ENCODE measurements at regions not wholly inside any gene's neighbourhood (a gene's known extent, or its start where the extent isn't known, plus 50 kb on each side); places are given as distances from the start of the nearest gene placed in this dataset.

- no peaks in the 10 kb centered on the region for H3K9me3 Mint-ChIP-seq
- no peak for ATAC-seq
- no peaks in the 10 kb centered on the region for H3K4me1 Mint-ChIP-seq
- H3K27ac Mint-ChIP-seq = no peak overlapping the region
- TF ChIP-seq MYBL2 (CRISPR knock-in tag; IDR thresholded peaks at IDR 0.05) (no peak), KAT7 (CRISPR knock-in tag; IDR thresholded peaks at IDR 0.05; ENCODE audit: borderline replicate concordance) (no peak), RORB (CRISPR knock-in tag; IDR thresholded peaks at IDR 0.05) (no peak), ZNF232 (CRISPR knock-in tag; IDR thresholded peaks at IDR 0.05) (no peak), ZNF512 (CRISPR knock-in tag; IDR thresholded peaks at IDR 0.05; ENCODE audit: borderline replicate concordance) (no peak), E2F5 (CRISPR knock-in tag; IDR thresholded peaks at IDR 0.05) (no peak), ZBTB21 (CRISPR knock-in tag; IDR thresholded peaks at IDR 0.05; ENCODE audit: borderline replicate concordance) (no peak), ZNF263 (CRISPR knock-in tag; IDR thresholded peaks at IDR 0.05; ENCODE audit: low read depth) (no peak), HMGXB4 (CRISPR knock-in tag; IDR thresholded peaks at IDR 0.05) (no peak), ZNF423 (CRISPR knock-in tag; IDR thresholded peaks at IDR 0.05) (no peak), NFE2L1 (CRISPR knock-in tag; IDR thresholded peaks at IDR 0.05) (no peak), ARID4B (CRISPR knock-in tag; IDR thresholded peaks at IDR 0.05; ENCODE audit: borderline replicate concordance) (no peak), ETV6 (CRISPR knock-in tag; IDR thresholded peaks at IDR 0.05) (no peak), ELF4 (CRISPR knock-in tag; IDR thresholded peaks at IDR 0.05; ENCODE audit: low read depth) (no peak)
- H3K36me3 Mint-ChIP-seq = no peaks in the 10 kb centered on the region
- CTCF ChIA-PET = interaction anchor here (0.7 to 1.2 kb wide), 3 partner anchors 23 to 169 kb away, joined by 4 to 5 read pairs (median 4); partner anchors contain the start of gene CCBE1
- no peak for DNase-seq (ENCODE audit: low spot score)
- H3K4me3 Mint-ChIP-seq = no peak overlapping the region
- no peaks in the 10 kb centered on the region; the same call in 1 of the 2 replicates for H3K27me3 Mint-ChIP-seq (ENCODE audit: low read depth)
- POLR2A ChIA-PET = no interaction called here
These were observed 98.9 kb upstream of the PMAIP1 start for GRCh38 chr18:59800897-59801296.

GRCh38 chr18:59799383-59800015, 100.3 kb upstream of the PMAIP1 start:
- no peak for DNase-seq (ENCODE audit: low spot score)

More at GRCh38 chr18:59799383-59800015, 100.3 kb upstream of the PMAIP1 start:
- Mint-ChIP-seq H3K4me3 (no peak overlapping the region), H3K27ac (no peak overlapping the region), H3K4me1 (no peaks in the 10 kb centered on the region), H3K9me3 (no peaks in the 10 kb centered on the region), H3K36me3 (no peaks in the 10 kb centered on the region), H3K27me3 (ENCODE audit: low read depth) (no peaks in the 10 kb centered on the region; the same call in 1 of the 2 replicates)
- no peak for TF ChIP-seq EMX1 (CRISPR knock-in tag; IDR thresholded peaks at IDR 0.05)
- no peak for TF ChIP-seq ZNF416 (CRISPR knock-in tag; IDR thresholded peaks at IDR 0.05)
- no peak for TF ChIP-seq MLX (CRISPR knock-in tag; IDR thresholded peaks at IDR 0.05)
- no peak for TF ChIP-seq ZBTB21 (CRISPR knock-in tag; IDR thresholded peaks at IDR 0.05; ENCODE audit: borderline replicate concordance)
- TF ChIP-seq TP53 (CRISPR knock-in tag; IDR thresholded peaks at IDR 0.05) = no peak
- TF ChIP-seq AFF4 (CRISPR knock-in tag; IDR thresholded peaks at IDR 0.05; ENCODE audit: borderline replicate concordance) = no peak
- no peak for TF ChIP-seq ELF4 (CRISPR knock-in tag; IDR thresholded peaks at IDR 0.05; ENCODE audit: low read depth)
- TF ChIP-seq ZNF512 (CRISPR knock-in tag; IDR thresholded peaks at IDR 0.05; ENCODE audit: borderline replicate concordance) = no peak
- TF ChIP-seq KAT7 (CRISPR knock-in tag; IDR thresholded peaks at IDR 0.05; ENCODE audit: borderline replicate concordance) = no peak
- no peak for ATAC-seq
- CTCF ChIA-PET = interaction anchor here (1.0 kb wide), 1 partner anchor 24 kb away, joined by 4 read pairs; no protein-coding TSS in a partner anchor
- POLR2A ChIA-PET = no interaction called here
